Tongue (tissue), 1 donor: ENCODE measurements at regions not wholly inside any gene's neighbourhood (a gene's known extent, or its start where the extent isn't known, plus 50 kb on each side); places are given as distances from the start of the nearest gene placed in this dataset.

Source experiments
- DNase-seq: peaks from one replicate; pipeline ENCODE4 v3.0.0-alpha.2; 2015

DNA sequence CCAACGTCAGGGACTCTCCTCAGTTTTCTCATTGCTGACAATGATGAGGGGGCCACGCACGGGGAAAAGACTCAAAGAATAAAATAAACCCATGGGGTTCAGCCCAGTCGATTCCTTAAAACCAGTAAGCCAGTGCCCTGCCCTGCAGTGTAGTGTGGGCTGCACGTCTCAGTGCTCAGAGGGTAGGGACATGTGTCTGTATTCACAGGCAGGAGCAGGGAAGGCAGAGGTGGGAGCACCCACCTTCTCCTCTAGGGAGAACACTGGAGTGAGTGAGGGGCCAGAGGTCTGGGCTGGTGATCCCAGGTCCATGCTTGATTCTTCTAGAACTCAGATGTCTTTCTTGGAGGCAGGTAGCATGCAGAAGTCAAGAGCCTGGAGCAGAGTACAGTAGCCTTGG lies 303.6 kb downstream of the MATN1 start:
- DNase-seq: no peak

DNA sequence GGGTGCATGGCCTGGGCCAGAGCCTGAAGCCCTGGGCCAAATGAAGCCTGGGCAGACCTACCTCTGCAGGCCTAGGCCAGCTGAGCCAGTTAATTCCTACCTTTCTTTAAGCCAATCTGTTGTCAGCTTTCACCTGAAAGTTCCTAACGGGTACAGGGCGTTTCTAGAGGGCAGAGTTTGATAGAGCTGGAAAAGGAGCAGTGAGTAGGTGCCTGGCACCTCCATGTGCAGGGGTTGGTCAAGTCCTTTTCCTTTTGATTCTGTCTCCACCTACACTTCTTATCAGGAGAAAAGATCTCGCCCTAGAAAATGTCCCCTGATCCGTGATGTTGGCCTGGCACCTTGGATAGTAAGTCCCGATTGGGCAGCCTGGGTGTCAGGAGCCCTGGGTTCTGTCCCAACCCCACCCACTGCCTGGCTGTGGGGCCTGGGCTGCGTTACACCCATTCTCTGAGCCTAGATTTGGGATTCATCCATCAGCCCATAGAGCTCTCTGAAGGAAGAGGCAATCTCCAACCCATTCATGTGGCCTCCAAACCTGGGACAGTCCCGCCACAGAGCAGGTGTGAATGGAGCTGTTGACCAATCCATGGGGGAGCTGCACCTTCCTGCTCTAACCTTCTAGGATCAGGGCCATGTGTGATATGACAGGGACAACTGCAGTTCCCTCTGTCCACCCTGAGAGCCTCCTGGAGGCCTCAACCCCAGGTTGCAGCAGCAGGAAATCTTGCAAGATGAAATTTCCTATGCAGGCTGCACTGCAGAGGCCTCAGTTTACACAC lies 304.3 kb downstream of the MATN1 start:
- no peak for DNase-seq

DNA sequence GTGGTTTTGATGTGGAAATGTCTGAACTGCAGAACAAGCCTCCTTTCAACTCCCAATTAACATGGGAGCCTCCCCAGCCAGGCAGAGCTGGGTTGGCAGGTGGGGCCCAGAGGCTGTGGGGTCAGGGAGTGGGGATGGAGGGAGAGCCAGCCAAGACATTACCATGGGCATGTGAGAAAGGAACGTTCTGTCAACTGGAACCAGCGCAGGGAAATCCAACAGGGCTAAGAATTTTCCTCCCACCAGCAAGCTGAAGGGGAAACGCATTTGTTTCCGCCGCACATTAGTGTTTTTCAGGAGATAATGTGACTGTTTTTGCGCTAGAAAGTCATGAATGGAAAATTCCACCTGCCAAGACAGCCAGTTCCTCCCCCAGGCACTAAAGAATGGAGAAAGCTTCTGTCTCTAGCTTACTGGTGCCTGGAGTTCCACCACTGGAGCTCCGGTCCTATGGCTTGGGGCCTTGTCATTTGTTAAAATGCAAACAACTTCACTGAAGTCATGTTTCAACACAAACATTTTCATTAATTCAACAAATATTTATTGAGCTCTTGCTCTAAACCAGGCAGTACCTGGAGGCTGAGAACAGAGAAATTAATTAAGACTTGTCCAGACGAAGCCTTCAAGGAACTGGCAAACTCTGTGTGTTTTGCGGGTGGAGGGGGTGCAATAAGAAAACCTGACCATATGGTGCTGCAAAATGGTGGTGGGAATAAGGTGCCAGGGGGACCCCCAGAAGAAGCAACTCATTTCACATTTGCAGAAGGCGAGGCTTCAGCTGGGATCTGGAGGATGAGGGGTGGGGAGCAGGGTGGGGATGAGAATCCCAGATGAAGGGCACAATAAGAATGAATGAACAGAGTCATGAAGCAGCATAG lies 305.1 kb downstream of the MATN1 start:
- DNase-seq: peak; percentile 51

DNA sequence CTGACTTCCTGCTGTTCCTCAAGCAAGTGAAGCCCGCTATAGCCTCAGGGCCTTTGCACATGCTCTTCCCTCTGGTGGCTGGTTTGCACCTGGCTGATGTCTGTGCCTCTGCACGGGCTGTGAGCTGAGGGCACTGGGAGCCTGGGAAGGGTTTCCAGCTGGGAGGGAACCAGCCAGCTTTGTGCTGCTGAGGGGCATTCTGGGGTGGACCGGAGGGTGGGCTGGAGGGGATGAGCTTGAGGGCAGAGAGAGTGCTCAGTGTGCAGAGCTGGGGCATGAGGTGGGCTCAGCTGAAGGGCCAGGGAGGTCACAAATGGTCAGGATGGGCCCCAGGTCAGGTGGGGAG lies 305.7 kb downstream of the MATN1 start:
- no peak for DNase-seq

DNA sequence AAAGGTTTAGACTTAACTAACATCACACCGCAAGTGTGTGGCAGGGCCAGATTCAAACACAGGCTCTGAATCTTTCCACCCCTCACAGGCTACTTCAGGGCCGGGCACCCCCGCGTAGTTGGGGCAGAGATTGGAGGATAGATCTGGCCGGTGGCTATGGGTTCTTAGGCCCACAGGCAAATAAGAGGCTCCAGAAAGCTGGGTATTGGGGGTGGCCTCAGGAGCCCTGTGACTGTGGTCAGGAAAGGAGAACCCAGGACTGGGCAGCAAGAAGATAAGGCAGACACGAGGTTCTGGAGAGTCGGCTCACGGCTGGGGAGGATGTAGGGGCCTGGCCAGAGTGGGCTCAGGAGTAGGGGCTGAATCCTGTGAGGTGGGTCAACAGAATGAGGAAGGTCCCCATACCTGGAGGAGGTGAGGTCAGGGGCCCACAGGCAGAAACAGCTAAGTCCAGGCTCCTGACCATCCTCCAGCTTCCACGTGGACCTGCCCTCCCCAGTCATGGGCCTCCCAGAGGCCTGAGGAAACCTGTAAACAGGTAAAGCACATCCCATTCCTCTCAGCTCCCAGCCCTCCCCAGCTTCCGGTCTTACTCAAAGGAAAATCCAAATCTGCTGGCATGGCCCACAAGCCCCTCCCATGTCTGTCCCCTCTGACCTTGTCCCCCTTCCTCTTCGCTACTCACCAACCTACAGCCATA lies 306.2 kb downstream of the MATN1 start:
- no peak for DNase-seq

DNA sequence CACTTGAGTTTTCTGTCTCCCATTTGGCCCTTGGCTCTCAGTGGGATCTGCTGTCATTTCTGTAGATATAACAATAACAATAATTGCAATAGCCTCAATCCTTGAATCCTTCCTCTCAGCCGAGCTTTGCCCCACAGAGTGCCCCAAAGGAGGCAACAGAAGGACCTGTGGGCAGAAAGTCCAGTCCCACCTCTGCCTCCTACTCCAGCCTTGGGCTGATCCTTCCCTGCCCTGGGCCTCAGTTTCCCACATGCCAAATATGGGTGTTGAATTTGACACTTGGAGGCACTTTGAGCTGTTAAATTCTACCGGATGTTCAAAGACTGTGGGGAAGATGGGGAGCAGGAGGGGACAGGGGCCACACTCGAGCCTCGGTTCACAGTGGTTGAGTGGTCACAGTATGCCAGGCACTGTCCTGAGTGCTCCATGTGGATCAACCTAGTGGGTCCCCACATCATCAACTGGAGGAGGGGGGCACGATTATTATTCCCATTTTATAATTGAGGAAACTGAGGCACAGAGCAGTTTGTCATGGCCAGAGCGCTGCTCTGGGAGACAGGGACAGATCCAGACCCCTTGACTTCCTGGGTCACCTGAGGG lies 307.1 kb downstream of the MATN1 start:
- DNase-seq: no peak

DNA sequence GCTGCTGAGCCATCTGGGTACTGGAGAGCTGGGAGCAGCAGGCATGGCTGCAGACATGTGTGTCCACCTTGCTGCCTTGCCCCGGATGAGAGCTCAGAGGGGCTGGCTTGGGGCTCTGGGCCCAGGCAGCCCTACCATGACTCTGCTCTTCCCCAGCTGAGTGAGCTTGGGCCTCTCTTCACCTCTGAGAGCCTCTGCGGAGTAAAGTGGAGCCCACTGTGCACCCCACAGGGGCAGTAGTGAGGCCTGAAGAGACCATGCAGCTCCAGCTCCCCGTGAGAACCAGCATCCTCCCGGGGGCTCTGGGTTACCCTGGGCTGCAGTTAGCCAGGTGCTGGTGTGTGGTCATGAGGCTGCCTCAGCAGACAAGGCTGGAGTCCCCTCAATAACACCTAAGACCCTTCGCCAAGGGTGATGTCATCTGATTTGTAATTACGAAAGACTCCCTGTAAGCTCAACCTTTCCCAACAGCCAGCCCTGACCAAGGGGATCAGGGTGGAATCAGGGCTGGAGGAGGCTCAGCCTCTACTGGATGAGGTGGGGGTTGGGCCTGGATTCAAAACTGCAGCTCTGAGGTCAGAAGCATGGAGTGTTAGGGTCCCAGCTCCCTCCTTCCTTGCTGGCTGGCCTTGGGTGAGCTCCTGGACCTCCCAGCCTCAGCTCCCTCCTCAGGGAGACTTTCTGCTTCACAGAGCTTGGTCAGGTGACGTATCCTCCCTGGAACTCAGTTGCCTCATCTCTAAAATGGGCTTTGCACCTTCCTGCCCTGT lies 308.0 kb downstream of the MATN1 start:
- DNase-seq: no peak

DNA sequence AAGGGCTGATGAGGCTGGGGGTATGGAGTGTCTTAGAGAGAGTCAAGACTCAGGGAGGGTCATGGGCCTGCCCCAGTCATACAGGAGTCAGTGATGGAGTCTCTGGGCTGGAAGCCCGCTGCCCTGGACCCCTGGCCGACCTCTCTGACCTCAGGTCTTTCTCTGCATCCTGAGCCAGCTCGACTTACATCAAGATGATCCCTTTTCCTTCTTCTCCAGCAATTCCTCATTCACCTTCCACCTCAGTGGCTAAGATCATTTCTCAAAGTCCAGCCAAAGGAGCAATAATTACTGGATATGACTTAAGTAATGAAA lies 308.6 kb downstream of the MATN1 start:
- no peak for DNase-seq

DNA sequence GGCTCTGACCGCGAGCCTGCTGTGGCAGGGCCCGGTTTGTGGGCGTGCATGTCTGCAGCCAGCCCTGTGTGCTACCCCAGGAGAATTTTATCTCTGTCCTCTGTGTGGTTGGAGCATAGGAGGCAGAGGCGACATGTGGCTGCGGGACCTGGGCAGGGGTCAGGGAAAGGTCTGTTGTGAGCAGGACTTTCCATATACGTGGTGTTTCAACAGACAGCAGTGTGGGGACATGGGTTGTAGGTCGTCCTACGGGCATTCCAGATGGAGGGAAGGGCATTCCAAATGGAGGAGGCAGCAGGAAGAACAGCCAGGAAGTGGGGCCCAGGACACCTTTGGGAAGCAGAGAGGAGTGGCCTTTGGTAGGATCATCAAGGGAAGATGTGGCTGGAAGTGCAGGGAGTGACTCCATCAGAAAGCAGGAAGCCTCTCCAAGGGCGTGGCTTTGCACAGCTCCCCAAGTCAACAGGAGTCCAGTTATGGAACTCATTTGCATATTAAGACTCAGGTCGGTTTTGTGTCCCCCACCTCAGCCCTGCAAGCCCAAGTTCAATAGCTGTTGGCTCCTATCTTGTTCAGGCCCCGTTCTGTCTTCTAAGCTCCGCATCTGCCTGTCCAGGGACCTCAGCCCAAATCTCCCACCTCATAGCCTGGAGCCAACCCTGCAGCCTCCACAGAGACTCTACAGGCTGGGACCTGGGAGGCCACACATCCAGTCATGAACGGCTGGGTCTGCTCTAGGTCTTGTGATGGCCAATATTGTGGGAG lies 309.1 kb downstream of the MATN1 start:
- DNase-seq: no peak

DNA sequence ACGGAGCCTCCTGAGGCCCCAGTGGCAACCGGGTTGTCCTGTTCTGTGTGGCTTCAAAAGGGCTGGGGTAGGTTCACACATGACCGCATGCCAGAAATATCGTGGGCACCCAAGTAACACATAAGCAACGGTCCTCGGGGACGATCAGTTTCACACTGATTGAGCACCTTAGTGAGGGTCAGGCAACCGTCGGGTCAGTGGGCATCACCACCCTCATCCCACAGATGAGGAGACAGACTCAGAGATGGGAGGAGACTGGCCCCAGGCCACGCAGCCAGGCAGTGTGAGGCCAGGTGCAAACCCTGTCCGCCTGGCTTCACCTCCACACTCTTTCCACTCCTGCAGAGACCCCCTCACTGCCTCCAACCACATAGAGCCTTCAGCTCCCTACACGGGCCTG lies 309.8 kb downstream of the MATN1 start:
- DNase-seq: no peak

DNA sequence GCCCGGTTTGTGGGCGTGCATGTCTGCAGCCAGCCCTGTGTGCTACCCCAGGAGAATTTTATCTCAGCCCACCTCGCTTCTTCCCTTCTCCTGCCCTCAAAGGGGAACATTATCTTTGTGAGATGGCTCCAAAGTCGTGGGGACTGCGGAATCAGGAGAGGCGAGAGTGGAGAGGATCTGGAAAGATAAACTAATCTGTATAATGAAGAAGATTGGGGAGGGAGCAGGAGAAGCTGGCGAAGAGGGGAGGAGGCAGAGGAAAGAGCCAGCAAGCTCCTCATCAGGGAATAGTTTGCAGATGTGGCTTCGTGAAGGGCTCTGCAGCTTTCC lies 310.3 kb downstream of the MATN1 start:
- DNase-seq: no peak

DNA sequence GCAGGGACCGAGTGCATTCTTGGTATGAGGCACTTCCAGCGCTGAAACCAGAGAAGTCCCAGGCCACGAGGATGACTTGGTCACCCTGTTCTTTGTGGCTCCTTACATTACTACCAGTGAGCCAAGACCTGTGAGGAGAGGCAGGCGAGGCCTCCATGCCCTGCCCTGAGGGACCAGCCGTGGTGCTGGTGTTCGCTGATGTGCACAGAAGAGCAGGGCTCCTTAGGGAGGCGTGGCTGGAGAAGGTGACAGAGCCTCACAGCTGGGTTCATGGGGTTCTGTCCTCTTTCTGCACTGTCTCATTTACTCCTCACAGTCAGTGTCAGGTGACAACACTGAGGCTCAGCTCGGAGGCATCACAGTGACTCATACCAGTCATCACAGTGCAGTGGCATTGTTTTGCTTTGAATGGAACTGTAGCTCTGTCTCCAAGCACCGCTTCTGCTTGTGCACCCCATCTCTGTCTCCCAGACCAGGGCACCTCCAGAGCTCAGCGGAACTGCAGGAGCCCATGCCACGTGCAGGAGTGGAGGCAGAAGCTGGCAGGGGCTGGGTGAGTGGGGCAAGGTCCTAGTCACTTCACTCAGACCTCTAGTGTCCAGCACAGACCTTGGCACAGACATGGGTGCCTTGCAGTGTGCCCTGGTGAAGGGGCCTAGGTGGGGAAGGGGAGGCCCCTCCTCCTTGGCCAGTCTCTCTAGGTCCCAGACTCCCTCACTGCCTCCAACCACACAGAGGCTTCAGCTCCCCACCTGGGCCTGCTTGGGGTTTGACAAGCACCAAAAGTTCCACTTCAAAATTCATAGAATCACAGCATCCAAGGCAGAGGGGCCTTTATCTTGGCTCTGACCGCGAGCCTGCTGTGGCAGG lies 310.9 kb downstream of the MATN1 start:
- DNase-seq: no peak

DNA sequence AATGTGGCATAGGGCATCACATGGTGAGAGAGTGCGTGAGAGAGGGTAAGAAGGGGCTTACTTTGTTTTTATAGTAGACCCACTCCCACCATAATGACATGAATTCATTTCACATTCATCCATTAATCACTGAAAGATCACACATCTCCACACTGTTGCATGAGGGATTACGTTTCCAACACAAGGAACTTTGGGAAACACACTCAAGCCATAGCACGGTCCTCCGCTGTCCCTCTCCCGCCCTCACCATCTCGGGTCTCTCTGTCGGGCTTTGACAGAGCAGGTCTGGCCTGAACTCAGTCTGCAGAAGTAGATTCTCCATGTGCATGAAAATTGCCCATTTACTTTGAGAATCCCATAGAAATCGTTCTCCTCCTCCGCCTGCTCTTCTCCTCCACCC lies 312.2 kb downstream of the MATN1 start:
- no peak for DNase-seq

DNA sequence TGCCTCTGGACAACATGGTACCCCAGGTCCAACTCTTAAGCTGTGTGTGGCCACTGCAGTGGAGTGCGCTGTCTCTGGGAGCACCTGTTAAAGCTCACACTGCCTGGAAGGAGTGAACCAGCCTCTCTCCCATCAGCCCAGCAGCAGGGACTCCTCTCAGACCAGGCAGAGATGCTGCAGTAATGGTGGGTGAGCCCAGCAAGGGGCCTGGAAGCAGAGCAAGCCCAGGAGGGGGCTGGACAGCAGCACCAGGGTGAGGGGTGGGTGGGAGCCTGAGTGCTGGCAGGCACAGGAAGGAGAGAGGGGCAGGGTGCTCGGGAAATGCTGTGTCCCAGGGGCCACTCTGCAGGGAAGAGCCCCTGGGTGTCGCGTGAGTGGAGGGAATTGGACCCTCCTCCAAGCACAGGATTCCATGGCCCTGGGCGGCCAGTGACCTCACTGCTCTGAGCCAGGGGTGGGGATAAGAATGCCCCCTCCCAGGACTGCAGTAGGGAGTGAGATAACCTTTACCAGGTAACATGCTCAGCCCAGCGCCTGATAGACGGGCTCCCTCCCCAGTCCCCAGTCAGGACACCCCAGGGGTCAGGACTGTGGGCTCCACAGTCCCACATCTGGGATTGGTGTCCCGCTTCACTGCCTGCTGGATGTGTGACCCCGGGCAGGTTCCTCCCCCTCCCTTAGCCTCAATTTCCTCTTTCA lies 313.1 kb downstream of the MATN1 start:
- DNase-seq: no peak

DNA sequence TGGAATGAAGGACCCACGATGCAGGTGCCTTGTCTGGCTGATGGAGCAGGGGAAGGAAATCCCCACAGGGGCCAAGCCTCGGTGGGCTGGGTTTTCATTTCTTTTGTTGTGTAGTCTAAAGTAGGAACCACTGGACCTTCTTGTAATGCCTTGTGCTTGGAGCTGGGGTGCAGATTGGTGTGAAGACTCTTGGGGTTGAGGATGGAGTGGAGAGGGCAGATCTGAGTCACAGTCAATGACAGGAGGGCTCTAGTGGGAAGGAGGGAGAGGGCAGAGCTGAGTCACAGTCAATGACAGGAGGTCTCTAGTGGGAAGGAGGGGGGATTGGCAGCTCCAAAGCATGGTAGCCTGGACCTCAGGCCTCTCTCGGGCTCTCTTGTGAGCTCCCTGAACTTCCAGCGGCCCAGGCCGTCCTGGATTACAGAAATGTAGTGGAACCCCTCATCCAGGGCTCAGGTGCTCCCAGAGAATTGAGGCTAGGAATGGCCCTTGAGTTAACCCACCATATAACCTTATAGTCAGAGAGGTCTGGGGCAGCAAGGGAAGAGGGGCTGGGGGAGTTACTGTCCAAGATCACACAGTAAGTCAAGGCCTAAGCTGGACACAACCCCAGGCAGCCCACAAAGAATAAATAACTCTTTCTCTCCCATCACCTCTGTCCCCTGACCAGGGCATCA lies 313.8 kb downstream of the MATN1 start:
- DNase-seq: no peak

DNA sequence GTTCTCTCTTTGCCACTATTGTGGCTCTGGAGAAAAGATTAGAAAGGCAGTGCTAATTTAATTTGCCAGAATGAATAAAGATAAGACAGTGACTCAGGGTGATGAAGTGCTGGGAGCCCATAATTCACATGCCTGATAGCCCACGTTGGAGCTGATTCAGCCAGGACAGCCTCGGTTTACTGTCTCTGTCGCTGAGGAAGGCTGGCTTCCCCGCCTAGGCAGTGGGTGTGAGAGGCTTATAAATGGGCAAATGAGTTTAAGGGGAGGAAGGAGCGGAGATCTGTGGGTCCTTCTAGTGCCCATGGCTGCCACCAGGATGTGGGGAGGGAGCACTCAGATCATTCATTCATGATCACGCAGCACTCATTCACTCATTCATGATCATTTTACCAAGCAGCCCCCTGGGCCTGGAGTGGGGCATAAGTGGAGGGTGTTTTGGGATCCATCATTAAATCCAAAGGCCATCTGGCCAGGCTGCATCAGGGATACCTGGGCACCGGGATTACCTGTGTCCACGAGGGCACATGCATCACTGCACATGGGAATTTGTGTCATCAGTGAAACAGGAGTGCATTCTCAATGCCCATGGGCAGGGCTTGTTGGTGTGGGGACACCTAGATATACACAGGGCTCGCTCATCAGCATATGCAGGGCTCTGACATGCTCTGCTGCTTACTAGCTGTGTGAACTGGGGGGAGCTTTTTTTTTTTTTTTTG lies 315.4 kb downstream of the MATN1 start:
- no peak for DNase-seq

DNA sequence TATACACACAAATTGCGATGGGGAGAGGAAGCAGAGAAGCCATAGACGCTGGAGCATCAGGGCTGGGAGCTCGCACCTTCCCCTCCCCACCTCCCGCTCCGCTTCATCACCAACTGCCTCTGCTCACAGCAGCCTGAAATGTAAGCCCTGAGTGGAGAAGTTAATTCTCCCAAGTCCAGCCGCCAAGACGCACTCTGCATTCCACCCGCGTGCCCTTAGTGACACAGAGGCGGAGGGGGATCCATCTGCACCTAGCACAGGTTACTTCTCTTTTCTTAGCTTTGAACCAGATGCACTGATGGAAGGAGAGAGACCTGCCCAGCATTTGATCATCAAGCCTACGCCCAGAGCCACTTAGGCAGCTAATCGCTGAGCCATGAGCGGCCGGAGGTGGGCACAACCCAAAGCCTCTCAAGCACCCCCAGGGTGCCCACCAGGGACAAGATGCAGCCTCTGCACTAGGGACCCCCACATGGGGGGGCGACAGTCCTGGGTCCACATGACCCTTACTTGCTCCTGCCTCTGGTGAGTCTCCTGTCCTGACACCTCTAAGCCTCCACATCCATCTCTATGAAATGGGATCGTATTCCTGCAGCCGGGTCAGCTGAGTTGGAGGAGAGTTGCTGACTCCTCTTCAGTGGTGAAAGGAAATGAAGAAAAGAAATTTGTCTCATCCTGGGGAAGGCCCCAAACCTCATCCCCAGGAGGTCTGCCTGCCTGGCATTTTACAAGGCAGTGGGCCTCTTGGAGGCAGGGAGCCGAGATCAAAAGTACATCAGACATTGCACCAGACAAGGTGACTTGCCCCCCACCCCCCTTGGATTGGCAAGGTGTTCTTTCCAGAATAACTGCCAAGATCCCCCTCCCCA lies 316.2 kb downstream of the MATN1 start:
- no peak for DNase-seq
